Keratinocyte (primary cell): ENCODE measurements at regions not wholly inside any gene's neighbourhood (a gene's known extent, or its start where the extent isn't known, plus 50 kb on each side); places are given as distances from the start of the nearest gene placed in this dataset.

Experiments
- DNase-seq: peaks from one replicate; pipeline ENCODE4 v3.0.0-alpha.2; 2011; ENCODE audit warnings: low read depth, missing footprints, low spot score
- FAIRE-seq: peaks from 2 replicates; lab custom pipeline; 2011; peaks lifted over from hg19 to GRCh38; lab: Jason Lieb, UNC
- H2AFZ ChIP-seq: 2 replicates; pipeline ENCODE4 v1.6.0; 2012; ENCODE audit warnings: low read length, control low read depth, inconsistent platforms; ENCODE audit not compliant: control insufficient read depth
- H3K27ac ChIP-seq: 2 replicates; pipeline ENCODE4 v1.5.1; 2011; ENCODE audit warnings: low read length; ENCODE audit not compliant: control insufficient read depth, insufficient read depth
- H3K27me3 ChIP-seq: 3 replicates; pipeline ENCODE4 v1.6.0; 2011; ENCODE audit warnings: low read length; ENCODE audit not compliant: control insufficient read depth, insufficient read depth; ENCODE audit errors: extremely low read depth
- H3K36me3 ChIP-seq, 2 experiments: 2 replicates in 1 of 2; 3 replicates in 1 of 2; pipeline ENCODE4 v1.5.1; 2011; ENCODE audit warnings: low read length in 2 of 2, mild to moderate bottlenecking in 1 of 2; ENCODE audit not compliant: control insufficient read depth in 2 of 2, insufficient read depth in 2 of 2; ENCODE audit errors: extremely low read depth in 1 of 2
- H3K4me1 ChIP-seq: 3 replicates; pipeline ENCODE4 v1.5.1; 2011; ENCODE audit warnings: low read length; ENCODE audit not compliant: control insufficient read depth, insufficient read depth; ENCODE audit errors: extremely low read depth
- H3K4me2 ChIP-seq: 3 replicates; pipeline ENCODE4 v1.6.0; 2011; ENCODE audit warnings: low read depth, low read length; ENCODE audit not compliant: control insufficient read depth, insufficient read depth; ENCODE audit errors: extremely low read depth
- H3K4me3 ChIP-seq, 3 experiments: fragments of 200-600 bp in 1 of 3; sonication (generic) in 1 of 3; 2 replicates in 2 of 3; 3 replicates in 1 of 3; pipeline ENCODE4 v1.5.1; 2011 to 2016; ENCODE audit warnings: low read length in 3 of 3, mild to moderate bottlenecking in 3 of 3, control low read depth in 2 of 3, inconsistent platforms in 1 of 3, low read depth in 1 of 3, mixed read lengths in 1 of 3, mixed run types in 1 of 3, moderate library complexity in 1 of 3; ENCODE audit not compliant: control insufficient read depth in 2 of 3, insufficient read depth in 2 of 3; ENCODE audit errors: extremely low read depth in 1 of 3
- H3K79me2 ChIP-seq: 2 replicates; pipeline ENCODE4 v1.6.0; 2012; ENCODE audit warnings: low read length; ENCODE audit not compliant: control insufficient read depth, insufficient read depth
- H3K9ac ChIP-seq: 3 replicates; pipeline ENCODE4 v1.6.0; 2011; ENCODE audit warnings: low read length; ENCODE audit not compliant: control insufficient read depth, insufficient read depth; ENCODE audit errors: extremely low read depth
- H3K9me1 ChIP-seq: 3 replicates; pipeline ENCODE4 v1.6.0; 2011; ENCODE audit warnings: low read length; ENCODE audit not compliant: control insufficient read depth, insufficient read depth; ENCODE audit errors: extremely low read depth
- H3K9me3 ChIP-seq: 2 replicates; pipeline ENCODE4 v1.5.1; 2012; ENCODE audit warnings: low read depth, low read length; ENCODE audit not compliant: control insufficient read depth
- H4K20me1 ChIP-seq: 3 replicates; pipeline ENCODE4 v1.6.0; 2011; ENCODE audit warnings: low read length; ENCODE audit not compliant: control insufficient read depth, insufficient read depth; ENCODE audit errors: extremely low read depth
- CTCF ChIP-seq, 3 experiments: IDR thresholded peaks in 1 of 3; conservative IDR thresholded peaks in 1 of 3; optimal IDR thresholded peaks in 1 of 3; 2 replicates in 2 of 3; 3 replicates in 1 of 3; pipeline versions ENCODE3 to v1.5.1; 2011; ENCODE audit warnings: low read length in 3 of 3, mild to moderate bottlenecking in 3 of 3, moderate library complexity in 2 of 3, control low read depth in 1 of 3, inconsistent platforms in 1 of 3; ENCODE audit not compliant: insufficient read depth in 2 of 3; ENCODE audit errors: extremely low read depth in 1 of 3
- EZH2 ChIP-seq: IDR thresholded peaks from one replicate; pipeline ENCODE4 v1.6.1; 2012; ENCODE audit warnings: inconsistent platforms, mild to moderate bottlenecking, low read length, moderate library complexity
- dilution Hi-C: fragments of 300-500 bp; cut with MboI; formaldehyde crosslinking; loops from one replicate; pipeline ENCODE4 v1.7.0; 2020; ENCODE audit warnings: low sequenced_read_pairs; ENCODE audit not compliant: extremely low pct_ligation_motif_present

GRCh38 chr2:193253014-193253530, 1058.3 kb upstream of the TMEFF2 start:
- FAIRE-seq (no peak), DNase-seq (no peak)
- Histone ChIP-seq H3K9me1 (no peaks in the 10 kb centered on the region), H4K20me1 (no peaks in the 10 kb centered on the region), H3K36me3 (no peaks in the 10 kb centered on the region), H3K79me2 (no peaks in the 10 kb centered on the region), H3K4me3 (no peak overlapping the region), H3K4me2 (no peak overlapping the region), H3K9ac (no peak overlapping the region), H3K4me1 (no peaks in the 10 kb centered on the region), H2AFZ (no peak overlapping the region), H3K27ac (no peak overlapping the region), H3K27me3 (no peaks in the 10 kb centered on the region), H3K9me3 (no peaks in the 10 kb centered on the region)
- TF ChIP-seq EZH2 (no peak), CTCF (optimal IDR thresholded peaks at IDR 0.05 in 1 of 3, IDR thresholded peaks at IDR 0.05 in 1 of 3, conservative IDR thresholded peaks at IDR 0.05 in 1 of 3; ENCODE audit: extremely low read depth in 1 of 3, insufficient read depth in 2 of 3, low read length in 3 of 3) (no peak)
- dilution Hi-C loops = no loop called here

DNA sequence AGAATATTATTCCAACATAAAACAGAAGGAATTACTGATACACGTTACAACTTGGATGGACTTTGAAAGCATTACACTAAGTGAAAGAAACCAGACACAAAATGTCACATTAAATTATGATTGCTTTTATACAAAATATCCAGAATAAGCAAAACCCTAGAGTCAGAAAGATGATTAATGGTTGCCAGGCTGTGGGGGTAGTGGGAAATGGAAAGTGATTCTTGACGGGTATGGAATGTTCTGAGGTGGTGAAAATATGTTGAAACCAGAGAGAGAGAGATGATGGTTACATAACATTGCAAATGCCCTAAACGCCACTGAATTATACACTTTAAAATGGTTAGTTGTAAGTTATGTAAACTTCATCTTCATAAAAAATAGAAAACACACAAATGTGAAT, 1057.2 kb upstream of the TMEFF2 start:
- FAIRE-seq = no peak
- Histone ChIP-seq H3K9ac (no peak overlapping the region), H3K27me3 (no peaks in the 10 kb centered on the region), H3K4me1 (no peaks in the 10 kb centered on the region), H3K79me2 (no peaks in the 10 kb centered on the region), H3K4me2 (no peak overlapping the region), H3K36me3 (no peaks in the 10 kb centered on the region), H2AFZ (no peak overlapping the region), H4K20me1 (no peaks in the 10 kb centered on the region), H3K4me3 (no peak overlapping the region), H3K27ac (no peak overlapping the region), H3K9me1 (no peaks in the 10 kb centered on the region), H3K9me3 (no peaks in the 10 kb centered on the region)
- TF ChIP-seq EZH2 (no peak), CTCF (optimal IDR thresholded peaks at IDR 0.05 in 1 of 3, IDR thresholded peaks at IDR 0.05 in 1 of 3, conservative IDR thresholded peaks at IDR 0.05 in 1 of 3; ENCODE audit: extremely low read depth in 1 of 3, insufficient read depth in 2 of 3, low read length in 3 of 3) (no peak)
- no peak for DNase-seq
- dilution Hi-C loops = no loop called here
